ENCODE measurements at regions not wholly inside any gene's neighbourhood (a gene's known extent, or its start where the extent isn't known, plus 50 kb on each side); places are given as distances from the start of the nearest gene placed in this dataset.

DNA sequence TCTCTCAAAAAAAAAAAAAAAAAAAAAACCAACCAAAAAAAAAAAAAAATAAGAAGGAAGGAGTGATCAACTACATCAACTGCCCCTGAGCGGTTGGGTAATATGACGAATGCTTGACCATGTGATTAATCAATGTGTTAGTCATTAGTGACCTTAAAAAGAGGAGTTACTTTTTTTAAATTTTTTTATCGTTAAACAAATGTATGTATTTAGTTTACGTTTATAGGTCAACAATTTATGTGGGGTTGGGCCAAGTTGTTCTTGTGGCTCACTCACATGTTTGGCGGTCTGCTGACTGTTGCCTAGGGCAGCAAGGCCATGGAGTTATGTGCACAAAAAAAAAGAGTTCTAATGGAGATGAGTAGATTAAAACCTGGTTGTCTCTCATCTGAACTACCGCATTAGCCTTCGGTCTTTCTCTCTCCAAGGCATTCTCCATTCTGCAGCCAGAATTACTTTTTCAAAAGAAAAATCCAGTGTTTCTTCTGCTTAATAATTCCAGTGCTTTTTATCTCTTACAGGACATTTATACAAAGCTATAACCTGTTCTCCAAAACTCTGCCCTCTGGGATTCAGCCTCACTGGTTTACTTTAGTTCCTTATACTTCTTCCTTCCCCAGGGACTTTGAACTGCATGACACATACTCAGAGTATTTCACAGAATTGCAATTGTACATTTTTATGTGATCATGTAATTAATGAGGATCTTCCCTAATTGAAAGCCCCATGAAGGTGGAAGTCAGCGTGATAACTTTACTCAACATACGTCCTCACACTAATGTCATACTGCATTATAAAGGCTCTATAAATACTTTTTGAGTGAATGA lies 505.5 kb downstream of the ANKRD50 start:
- Histone ChIP-seq H3K36me3 (ENCODE audit: insufficient read depth, low read length) (no peaks in the 10 kb centered on the region), H3K27me3 (ENCODE audit: insufficient read depth, low read length, poor library complexity, severe bottlenecking) (no peaks in the 10 kb centered on the region), H3K9me3 (ENCODE audit: low read length) (no peaks in the 10 kb centered on the region), H3K4me1 (ENCODE audit: insufficient read depth, low read length) (no peaks in the 10 kb centered on the region), H3K27ac (ENCODE audit: low read depth, low read length) (no peak overlapping the region), H3K4me3 (ENCODE audit: low read length) (no peak overlapping the region)
- no peak overlapping the region for H3K4me3 Mint-ChIP-seq
- H3K4me1 Mint-ChIP-seq, result no peaks in the 10 kb centered on the region
- H3K27ac Mint-ChIP-seq, result no peak overlapping the region
- peaks cover 0 to 4% (median 0%) of the 10 kb centered on the region in 5 donors for H3K9me3 Mint-ChIP-seq
- H3K27me3 Mint-ChIP-seq, result peaks cover 0 to 3% of the 10 kb centered on the region in 2 donors
- no peak for DNase-seq
- H3K36me3 Mint-ChIP-seq, result no peaks in the 10 kb centered on the region
- ChIA-PET CTCF (no interaction called here), POLR2A (no interaction called here)

DNA sequence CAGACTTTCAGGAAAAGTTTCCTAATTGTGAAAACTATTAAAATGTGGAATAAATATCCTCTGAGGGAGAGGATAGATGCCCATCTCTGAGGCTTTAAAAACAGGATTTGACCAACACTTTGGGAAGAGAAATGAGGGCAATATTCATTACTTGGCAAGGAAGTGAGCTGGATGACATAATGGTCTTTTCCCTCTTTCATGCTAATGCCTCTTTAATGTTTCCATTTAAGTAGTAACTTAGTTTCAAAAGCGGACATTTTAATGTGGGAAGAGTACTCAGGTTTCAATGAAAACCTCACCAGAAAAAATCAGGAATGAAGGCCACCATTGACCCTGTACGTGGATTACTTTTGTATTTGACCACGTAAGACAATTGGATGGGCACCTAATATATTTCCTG lies 503.3 kb downstream of the ANKRD50 start:
- Histone ChIP-seq H3K4me1 (ENCODE audit: insufficient read depth, low read length) (no peaks in the 10 kb centered on the region), H3K9me3 (ENCODE audit: low read length) (no peaks in the 10 kb centered on the region), H3K36me3 (ENCODE audit: insufficient read depth, low read length) (no peaks in the 10 kb centered on the region), H3K27ac (ENCODE audit: low read depth, low read length) (no peak overlapping the region), H3K27me3 (ENCODE audit: insufficient read depth, low read length, poor library complexity, severe bottlenecking) (no peaks in the 10 kb centered on the region), H3K4me3 (ENCODE audit: low read length) (no peak overlapping the region)
- no peak for DNase-seq
- no peaks in the 10 kb centered on the region for H3K36me3 Mint-ChIP-seq
- H3K4me3 Mint-ChIP-seq, result no peak overlapping the region
- H3K4me1 Mint-ChIP-seq, result no peaks in the 10 kb centered on the region
- peaks cover 0 to 6% (median 0%) of the 10 kb centered on the region in 5 donors for H3K9me3 Mint-ChIP-seq
- H3K27me3 Mint-ChIP-seq, result peaks cover 0 to 1% of the 10 kb centered on the region in 2 donors
- POLR2A ChIA-PET, result no interaction called here
- H3K27ac Mint-ChIP-seq, result no peak overlapping the region
- CTCF ChIA-PET, result no interaction called here

DNA sequence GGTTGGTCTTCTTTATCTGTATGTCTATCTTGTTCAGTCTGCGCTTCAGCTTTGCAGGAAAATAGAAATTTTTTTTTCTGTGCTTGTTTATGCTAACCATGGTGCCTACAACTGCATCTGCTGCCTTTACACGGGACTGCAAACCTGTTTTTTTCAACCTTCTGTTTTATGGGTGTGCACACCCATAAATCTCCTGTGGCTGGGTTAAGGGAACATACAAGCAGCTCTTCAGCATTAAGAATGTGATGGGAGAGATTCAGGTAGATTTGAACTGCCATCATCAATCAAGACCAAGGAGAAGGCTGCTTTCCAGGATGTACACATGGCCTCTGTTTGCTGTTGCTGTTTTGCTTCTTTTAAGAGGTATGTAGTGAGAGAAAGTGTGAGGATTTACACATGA lies 502.9 kb downstream of the ANKRD50 start:
- no peaks in the 10 kb centered on the region for H3K4me1 Mint-ChIP-seq
- H3K27me3 ChIP-seq (ENCODE audit: insufficient read depth, low read length, poor library complexity, severe bottlenecking), result no peaks in the 10 kb centered on the region
- H3K36me3 ChIP-seq (ENCODE audit: insufficient read depth, low read length), result no peaks in the 10 kb centered on the region
- no peaks in the 10 kb centered on the region for H3K9me3 ChIP-seq (ENCODE audit: low read length)
- no peak for DNase-seq
- H3K27me3 Mint-ChIP-seq, result peaks cover 0 to 1% of the 10 kb centered on the region in 2 donors
- H3K4me3 Mint-ChIP-seq, result no peak overlapping the region
- H3K9me3 Mint-ChIP-seq, result peaks cover 0 to 6% (median 0%) of the 10 kb centered on the region in 5 donors
- no peaks in the 10 kb centered on the region for H3K36me3 Mint-ChIP-seq
- no peaks in the 10 kb centered on the region for H3K4me1 ChIP-seq (ENCODE audit: insufficient read depth, low read length)
- H3K27ac Mint-ChIP-seq, result no peak overlapping the region
- H3K27ac ChIP-seq (ENCODE audit: low read depth, low read length), result no peak overlapping the region
- ChIA-PET POLR2A (no interaction called here), CTCF (interaction anchor here (0.9 kb wide), 1 partner anchor 20 kb away, joined by 3 read pairs; no protein-coding TSS in a partner anchor)
- no peak overlapping the region for H3K4me3 ChIP-seq (ENCODE audit: low read length)

DNA sequence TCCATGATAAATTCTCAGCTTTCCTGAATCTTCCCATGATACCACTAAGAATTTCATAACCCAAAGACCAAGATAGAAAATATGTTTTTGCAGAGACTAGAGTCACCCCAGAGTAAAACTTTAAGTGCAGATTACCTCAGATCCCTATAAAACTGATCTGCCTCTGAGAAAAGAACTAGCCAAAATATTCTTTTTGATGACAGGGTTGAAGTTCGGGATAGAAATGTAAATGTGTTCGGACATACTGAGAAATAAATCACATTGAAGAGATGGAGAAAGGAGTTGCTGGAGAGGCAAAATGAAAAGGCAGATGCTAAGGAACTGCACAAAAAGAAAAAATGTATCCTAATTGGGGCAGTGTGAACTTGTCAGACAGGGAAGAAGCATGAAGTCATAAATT lies 501.8 kb downstream of the ANKRD50 start:
- no peaks in the 10 kb centered on the region for H3K9me3 ChIP-seq (ENCODE audit: low read length)
- no peak for DNase-seq
- ChIA-PET POLR2A (no interaction called here), CTCF (no interaction called here)
- no peaks in the 10 kb centered on the region for H3K4me1 Mint-ChIP-seq
- H3K4me1 ChIP-seq (ENCODE audit: insufficient read depth, low read length), result no peaks in the 10 kb centered on the region
- no peaks in the 10 kb centered on the region for H3K36me3 ChIP-seq (ENCODE audit: insufficient read depth, low read length)
- H3K9me3 Mint-ChIP-seq, result peaks cover 0 to 6% (median 0%) of the 10 kb centered on the region in 5 donors
- no peak overlapping the region for H3K4me3 ChIP-seq (ENCODE audit: low read length)
- no peak overlapping the region for H3K27ac Mint-ChIP-seq
- no peak overlapping the region for H3K4me3 Mint-ChIP-seq
- peaks cover 0 to 1% of the 10 kb centered on the region in 2 donors for H3K27me3 Mint-ChIP-seq
- no peaks in the 10 kb centered on the region for H3K27me3 ChIP-seq (ENCODE audit: insufficient read depth, low read length, poor library complexity, severe bottlenecking)
- no peak overlapping the region for H3K27ac ChIP-seq (ENCODE audit: low read depth, low read length)
- no peaks in the 10 kb centered on the region for H3K36me3 Mint-ChIP-seq

DNA sequence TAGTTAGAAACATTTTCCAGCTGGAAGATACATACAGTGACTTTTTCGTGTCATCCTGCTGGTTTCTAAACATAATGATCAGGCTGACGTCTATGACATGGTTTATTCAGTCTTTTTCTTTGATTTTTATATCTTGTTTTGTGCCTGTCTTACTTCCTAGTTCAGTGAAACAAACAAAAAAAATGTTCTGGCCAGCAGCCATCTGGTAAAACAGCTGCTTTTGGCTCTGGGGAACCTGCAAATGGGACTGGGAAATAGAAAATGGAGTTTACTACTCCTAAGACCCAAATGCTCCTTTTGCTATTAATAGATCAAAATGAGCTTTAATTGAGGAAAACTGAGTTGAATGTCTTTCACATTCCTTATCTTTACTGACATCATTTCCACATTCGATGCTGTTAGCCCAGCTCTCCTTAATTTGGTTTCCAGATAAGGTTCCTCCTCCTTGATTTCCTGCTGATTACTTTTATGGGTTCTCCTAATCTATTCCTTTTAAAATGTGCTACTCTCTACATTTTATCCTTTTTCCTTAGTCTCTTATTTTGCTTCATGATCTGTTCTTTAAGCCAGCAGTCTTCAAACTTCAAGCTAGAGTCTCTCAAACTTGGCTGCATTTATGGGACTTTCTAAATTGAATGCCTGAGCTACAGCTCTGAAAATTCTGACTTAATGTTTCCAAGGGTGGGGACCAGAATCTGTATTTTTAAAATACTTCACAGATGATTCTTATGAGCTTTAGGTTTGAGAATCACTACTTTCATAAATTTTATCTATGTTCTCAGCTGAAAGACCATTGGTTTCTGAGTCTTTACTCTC lies 499.5 kb downstream of the ANKRD50 start:
- Mint-ChIP-seq H3K9me3 (peaks cover 0 to 4% (median 2%) of the 10 kb centered on the region in 5 donors), H3K36me3 (no peaks in the 10 kb centered on the region), H3K27me3 (peaks cover 0 to 1% of the 10 kb centered on the region in 2 donors), H3K27ac (no peak overlapping the region), H3K4me1 (no peaks in the 10 kb centered on the region), H3K4me3 (no peak overlapping the region)
- Histone ChIP-seq H3K27ac (ENCODE audit: low read depth, low read length) (no peak overlapping the region), H3K9me3 (ENCODE audit: low read length) (no peaks in the 10 kb centered on the region), H3K4me3 (ENCODE audit: low read length) (no peak overlapping the region), H3K4me1 (ENCODE audit: insufficient read depth, low read length) (no peaks in the 10 kb centered on the region), H3K36me3 (ENCODE audit: insufficient read depth, low read length) (no peaks in the 10 kb centered on the region), H3K27me3 (ENCODE audit: insufficient read depth, low read length, poor library complexity, severe bottlenecking) (no peaks in the 10 kb centered on the region)
- POLR2A ChIA-PET, result no interaction called here
- DNase-seq, result no peak
- CTCF ChIA-PET, result no interaction called here

DNA sequence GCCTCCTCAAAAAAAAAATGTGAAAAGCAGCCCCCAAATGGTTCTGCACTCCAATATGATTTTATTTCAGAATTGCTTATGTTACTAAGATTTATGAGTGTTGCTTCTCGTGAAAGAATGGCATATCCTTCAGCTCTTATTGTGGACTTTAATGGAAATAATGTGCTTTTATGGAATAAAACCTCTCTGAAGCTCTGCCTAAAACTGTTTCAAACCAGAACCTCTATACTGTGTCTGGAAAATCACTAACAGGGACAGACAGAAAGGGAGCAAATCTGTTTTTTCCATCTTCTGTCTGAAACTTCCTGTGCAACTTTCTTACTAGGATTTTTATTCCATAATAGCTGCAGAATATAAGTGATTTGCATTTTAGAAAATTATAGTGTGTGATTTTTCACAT lies 493.1 kb downstream of the ANKRD50 start:
- Histone ChIP-seq H3K4me1 (ENCODE audit: insufficient read depth, low read length) (no peaks in the 10 kb centered on the region), H3K36me3 (ENCODE audit: insufficient read depth, low read length) (no peaks in the 10 kb centered on the region), H3K4me3 (ENCODE audit: low read length) (no peak overlapping the region), H3K27me3 (ENCODE audit: insufficient read depth, low read length, poor library complexity, severe bottlenecking) (no peaks in the 10 kb centered on the region), H3K27ac (ENCODE audit: low read depth, low read length) (no peak overlapping the region), H3K9me3 (ENCODE audit: low read length) (no peaks in the 10 kb centered on the region)
- ChIA-PET CTCF (no interaction called here), POLR2A (no interaction called here)
- no peaks in the 10 kb centered on the region for H3K4me1 Mint-ChIP-seq
- H3K27me3 Mint-ChIP-seq, result no peaks in the 10 kb centered on the region
- H3K36me3 Mint-ChIP-seq, result no peaks in the 10 kb centered on the region
- H3K4me3 Mint-ChIP-seq, result no peak overlapping the region
- H3K27ac Mint-ChIP-seq, result no peak overlapping the region
- peaks cover 0 to 4% (median 2%) of the 10 kb centered on the region in 5 donors for H3K9me3 Mint-ChIP-seq
- no peak for DNase-seq

DNA sequence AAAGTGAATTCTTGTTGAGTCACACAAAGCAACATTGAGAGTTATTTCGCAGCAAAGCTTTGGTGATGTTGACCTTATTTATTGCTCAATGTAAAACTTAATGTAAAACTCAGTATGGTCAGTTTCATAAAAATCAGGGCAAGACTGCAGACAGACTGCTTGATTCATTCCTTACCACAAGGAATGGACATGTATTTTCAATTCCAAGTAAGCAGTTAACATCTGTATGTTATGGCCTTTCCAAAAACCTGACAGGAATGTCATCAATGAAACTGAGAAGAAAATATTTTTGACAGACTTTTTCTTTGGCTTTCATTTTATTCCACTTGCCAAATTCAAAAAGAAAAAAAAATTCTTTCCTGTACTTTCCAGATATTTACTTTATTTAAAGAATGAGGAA lies 488.3 kb downstream of the ANKRD50 start:
- Histone ChIP-seq H3K27ac (ENCODE audit: low read depth, low read length) (no peak overlapping the region), H3K4me1 (ENCODE audit: insufficient read depth, low read length) (no peaks in the 10 kb centered on the region), H3K4me3 (ENCODE audit: low read length) (no peak overlapping the region), H3K27me3 (ENCODE audit: insufficient read depth, low read length, poor library complexity, severe bottlenecking) (no peaks in the 10 kb centered on the region), H3K36me3 (ENCODE audit: insufficient read depth, low read length) (no peaks in the 10 kb centered on the region), H3K9me3 (ENCODE audit: low read length) (no peaks in the 10 kb centered on the region)
- H3K4me3 Mint-ChIP-seq, result no peak overlapping the region
- H3K27ac Mint-ChIP-seq, result no peak overlapping the region
- DNase-seq, result no peak
- no peaks in the 10 kb centered on the region for H3K36me3 Mint-ChIP-seq
- peaks cover 0 to 9% (median 2%) of the 10 kb centered on the region in 5 donors for H3K9me3 Mint-ChIP-seq
- ChIA-PET CTCF (no interaction called here), POLR2A (no interaction called here)
- no peaks in the 10 kb centered on the region for H3K27me3 Mint-ChIP-seq
- no peaks in the 10 kb centered on the region for H3K4me1 Mint-ChIP-seq

DNA sequence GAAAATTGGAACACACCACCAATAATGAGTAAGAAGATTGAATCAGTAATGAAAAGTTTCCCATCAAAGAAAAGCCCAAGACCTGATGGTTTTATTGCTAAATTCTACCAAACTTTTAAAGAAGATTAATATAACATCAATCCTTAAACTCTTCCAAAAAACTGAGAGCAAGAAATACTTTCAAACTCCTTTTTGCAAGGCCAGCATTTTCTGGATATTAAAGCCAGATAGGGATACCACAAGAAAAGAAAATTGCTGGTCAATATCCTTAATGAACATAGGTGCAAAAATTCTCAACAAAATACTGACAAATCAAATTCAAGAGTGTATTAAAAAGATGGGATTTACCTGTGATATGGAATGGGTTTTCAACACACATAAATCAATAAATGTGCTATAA lies 484.6 kb downstream of the ANKRD50 start:
- no peak overlapping the region for H3K27ac ChIP-seq (ENCODE audit: low read depth, low read length)
- ChIA-PET POLR2A (no interaction called here), CTCF (no interaction called here)
- Mint-ChIP-seq H3K27me3 (no peaks in the 10 kb centered on the region), H3K36me3 (no peaks in the 10 kb centered on the region), H3K4me1 (no peaks in the 10 kb centered on the region), H3K27ac (no peak overlapping the region), H3K9me3 (peaks cover 0 to 17% (median 2%) of the 10 kb centered on the region in 5 donors), H3K4me3 (no peak overlapping the region)
- H3K4me3 ChIP-seq (ENCODE audit: low read length), result no peak overlapping the region
- no peaks in the 10 kb centered on the region for H3K9me3 ChIP-seq (ENCODE audit: low read length)
- no peaks in the 10 kb centered on the region for H3K4me1 ChIP-seq (ENCODE audit: insufficient read depth, low read length)
- H3K36me3 ChIP-seq (ENCODE audit: insufficient read depth, low read length), result no peaks in the 10 kb centered on the region
- DNase-seq, result no peak
- no peaks in the 10 kb centered on the region for H3K27me3 ChIP-seq (ENCODE audit: insufficient read depth, low read length, poor library complexity, severe bottlenecking)
